ENCODE measurements at regions not wholly inside any gene's neighbourhood (a gene's known extent, or its start where the extent isn't known, plus 50 kb on each side); places are given as distances from the start of the nearest gene placed in this dataset.
A peak's percentile ranks its signal among the peaks of the same experiment; 100 is the strongest.
"Not testable (repeated sequence)": the region's sequence is repeated elsewhere in the genome, so short reads cannot be mapped to it uniquely, and the experiment has no call there.

GRCh38 chr6:81584156-81584555 is 168.3 kb downstream of the TENT5A start:
- POLR2A ChIA-PET: not testable (repeated sequence)

GRCh38 chr6:81575442-81575841 is 177.0 kb downstream of the TENT5A start:
- ChIA-PET POLR2A (no interaction called here), CTCF (interaction anchor here (0.5 to 1.0 kb wide), 4 partner anchors 17 to 645 kb away, joined by 3 to 4 read pairs (median 3); no protein-coding TSS in a partner anchor)
- no peak for TF ChIP-seq ZNF585B (tag by site-specific recombination; IDR thresholded peaks at IDR 0.05)
- TF ChIP-seq PRDM4 (tag by site-specific recombination; IDR thresholded peaks at IDR 0.05): no peak
- no peak for TF ChIP-seq ZNF514 (tag by site-specific recombination; IDR thresholded peaks at IDR 0.05)
- TF ChIP-seq BCL11A (tag by site-specific recombination; IDR thresholded peaks at IDR 0.05; ENCODE audit: low read depth): no peak
- TF ChIP-seq ZNF202 (tag by site-specific recombination; IDR thresholded peaks at IDR 0.05; ENCODE audit: borderline replicate concordance): no peak
- no peak for TF ChIP-seq ZNF645 (tag by site-specific recombination; IDR thresholded peaks at IDR 0.05)
- TF ChIP-seq SETDB1 (IDR thresholded peaks at IDR 0.05; ENCODE audit: insufficient read length, low read length): no peak
- no peak for TF ChIP-seq ZNF121 (tag by site-specific recombination; IDR thresholded peaks at IDR 0.05)
- TF ChIP-seq ZNF266 (tag by site-specific recombination; IDR thresholded peaks at IDR 0.05; ENCODE audit: low read depth): no peak
- no peak for TF ChIP-seq ZNF311 (tag by site-specific recombination; IDR thresholded peaks at IDR 0.05; ENCODE audit: borderline replicate concordance)
- TF ChIP-seq ZNF146 (tag by site-specific recombination; IDR thresholded peaks at IDR 0.05): no peak
- no peak for TF ChIP-seq KLF7 (tag by site-specific recombination; IDR thresholded peaks at IDR 0.05; ENCODE audit: borderline replicate concordance)
- no peak for TF ChIP-seq ZNF830 (tag by site-specific recombination; IDR thresholded peaks at IDR 0.05; ENCODE audit: low read depth)
- no peak for TF ChIP-seq REST (tag by site-specific recombination; IDR thresholded peaks at IDR 0.05)
- TF ChIP-seq ZNF239 (tag by site-specific recombination; IDR thresholded peaks at IDR 0.05): no peak
- Histone ChIP-seq H3K27ac (ENCODE audit: extremely low read depth, low read depth, low read length) (no peak overlapping the region), H3K4me1 (ENCODE audit: control insufficient read depth, insufficient read depth, low read length) (no peaks in the 10 kb centered on the region), H3K9me3 (ENCODE audit: control insufficient read depth, insufficient read depth, low read depth, low read length) (no peaks in the 10 kb centered on the region), H3K36me3 (ENCODE audit: control insufficient read depth in 2 of 2, insufficient read depth in 1 of 2, low read length in 2 of 2) (no peaks in the 10 kb centered on the region), H3K4me3 (ENCODE audit: low read depth, low read length) (no peak overlapping the region)

More at GRCh38 chr6:81584156-81584555, 168.3 kb downstream of the TENT5A start:
- CTCF ChIA-PET; H3K36me3 ChIP-seq (ENCODE audit: control insufficient read depth in 2 of 2, insufficient read depth in 1 of 2, low read length in 2 of 2); H3K9me3 ChIP-seq (ENCODE audit: control insufficient read depth, insufficient read depth, low read depth, low read length); H3K27ac ChIP-seq (ENCODE audit: extremely low read depth, low read depth, low read length); H3K4me1 ChIP-seq (ENCODE audit: control insufficient read depth, insufficient read depth, low read length); H3K4me3 ChIP-seq (ENCODE audit: low read depth, low read length): not testable (repeated sequence)
- peak; percentile 84 for TF ChIP-seq ZNF146 (tag by site-specific recombination; IDR thresholded peaks at IDR 0.05)
- TF ChIP-seq ZNF280D (tag by site-specific recombination; IDR thresholded peaks at IDR 0.05): peak; percentile 52; the same call in 1 of the 2 replicates
